C4-2B (cell line): ENCODE measurements at regions not wholly inside any gene's neighbourhood (a gene's known extent, or its start where the extent isn't known, plus 50 kb on each side); places are given as distances from the start of the nearest gene placed in this dataset.

Source experiments
- ZFX ChIP-seq: fragments of 450-650 bp; IDR thresholded peaks from 2 replicates; pipeline ENCODE4 v1.6.1; 2017
- TF ChIP-seq, protein P1 (sequence below): fragments of 450-650 bp; conservative IDR thresholded peaks from 2 replicates; pipeline ENCODE4 v1.5.1; 2017; ENCODE audit warnings: mild to moderate bottlenecking

DNA sequence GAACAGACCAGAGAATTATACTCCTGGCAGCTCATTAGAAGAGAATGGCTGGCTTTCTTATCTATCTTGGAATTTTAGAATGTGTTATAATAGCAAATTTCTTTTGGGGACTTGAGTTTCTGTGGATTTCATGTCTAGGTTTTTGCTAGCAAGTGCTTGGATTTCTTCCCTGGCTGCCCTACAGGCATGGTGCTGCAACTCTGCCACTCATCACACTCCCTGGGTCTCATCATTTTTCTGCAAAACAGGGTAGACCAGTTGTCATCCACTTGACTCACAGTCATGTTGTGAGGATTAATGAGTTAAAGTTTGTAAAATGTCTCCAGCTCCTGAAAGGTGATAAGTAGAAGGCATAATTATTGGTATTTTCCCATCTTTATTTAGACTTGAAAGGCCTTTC lies 60.7 kb upstream of the LCORL start:
- TF ChIP-seq, protein P1, sequence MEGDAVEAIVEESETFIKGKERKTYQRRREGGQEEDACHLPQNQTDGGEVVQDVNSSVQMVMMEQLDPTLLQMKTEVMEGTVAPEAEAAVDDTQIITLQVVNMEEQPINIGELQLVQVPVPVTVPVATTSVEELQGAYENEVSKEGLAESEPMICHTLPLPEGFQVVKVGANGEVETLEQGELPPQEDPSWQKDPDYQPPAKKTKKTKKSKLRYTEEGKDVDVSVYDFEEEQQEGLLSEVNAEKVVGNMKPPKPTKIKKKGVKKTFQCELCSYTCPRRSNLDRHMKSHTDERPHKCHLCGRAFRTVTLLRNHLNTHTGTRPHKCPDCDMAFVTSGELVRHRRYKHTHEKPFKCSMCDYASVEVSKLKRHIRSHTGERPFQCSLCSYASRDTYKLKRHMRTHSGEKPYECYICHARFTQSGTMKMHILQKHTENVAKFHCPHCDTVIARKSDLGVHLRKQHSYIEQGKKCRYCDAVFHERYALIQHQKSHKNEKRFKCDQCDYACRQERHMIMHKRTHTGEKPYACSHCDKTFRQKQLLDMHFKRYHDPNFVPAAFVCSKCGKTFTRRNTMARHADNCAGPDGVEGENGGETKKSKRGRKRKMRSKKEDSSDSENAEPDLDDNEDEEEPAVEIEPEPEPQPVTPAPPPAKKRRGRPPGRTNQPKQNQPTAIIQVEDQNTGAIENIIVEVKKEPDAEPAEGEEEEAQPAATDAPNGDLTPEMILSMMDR: no peak
- TF ChIP-seq ZFX: no peak
